ENCODE measurements at regions not wholly inside any gene's neighbourhood (a gene's known extent, or its start where the extent isn't known, plus 50 kb on each side); places are given as distances from the start of the nearest gene placed in this dataset.

GRCh38 chr12:77734214-77734883 lies 96.3 kb upstream of the NAV3 start:
- Histone ChIP-seq H3K23ac (ENCODE audit: insufficient read length, low read depth, low read length) (no peak overlapping the region), H2BK15ac (ENCODE audit: low read depth, low read length) (no peak overlapping the region)

More at GRCh38 chr12:77734214-77734883, 96.3 kb upstream of the NAV3 start:
- H3K4ac ChIP-seq (ENCODE audit: low read depth, low read length): no peak overlapping the region
- no peaks in the 10 kb centered on the region for H3K79me1 ChIP-seq (ENCODE audit: insufficient read depth, low read depth, low read length, poor library complexity, severe bottlenecking)
- no peak overlapping the region for H3K56ac ChIP-seq (ENCODE audit: insufficient read length, low read depth, low read length)
- no peak overlapping the region for H4K8ac ChIP-seq (replicated peaks; ENCODE audit: insufficient read length, low read depth, low read length)
- peaks cover 0 to 12% of the 10 kb centered on the region in 2 experiments; a peak in 3 of 5 replicates for H3K9me3 Mint-ChIP-seq
- H3K23me2 ChIP-seq (ENCODE audit: insufficient read length, low read depth, low read length, poor library complexity, severe bottlenecking): no peaks in the 10 kb centered on the region
- H3K36me3 Mint-ChIP-seq (ENCODE audit: insufficient read depth in 1 of 3, low read depth in 3 of 3): peaks cover 2 to 20% (median 3%) of the 10 kb centered on the region in 3 experiments; a peak in 4 of 7 replicates
- no peaks in the 10 kb centered on the region for H3K27me3 ChIP-seq (ENCODE audit: insufficient read depth, low read length)
- no CpG with 5 or more reads among the region's 4 CpGs for WGBS (ENCODE audit: extremely low coverage, insufficient read length, low lambda C conversion rate)
- H4K5ac ChIP-seq (ENCODE audit: insufficient read length, low read depth, low read length): no peak overlapping the region
- no peak overlapping the region for H2BK120ac ChIP-seq (ENCODE audit: low read depth, low read length, poor library complexity, severe bottlenecking)
- no peak overlapping the region for H2BK5ac ChIP-seq (ENCODE audit: insufficient read length, low read length)
- no peak overlapping the region for H3K9ac ChIP-seq (ENCODE audit: extremely low read depth, insufficient read length, low read length)
- H3K4me1 Mint-ChIP-seq: peaks cover 0 to 9% of the 10 kb centered on the region in 2 experiments
- no peak overlapping the region for H2AK5ac ChIP-seq (ENCODE audit: insufficient read length, low read length)
- H2AFZ ChIP-seq (ENCODE audit: low read length): no peak overlapping the region
- H3K27ac Mint-ChIP-seq: no peak overlapping the region
- H2BK20ac ChIP-seq (ENCODE audit: low read depth, low read length, poor library complexity, severe bottlenecking): no peak overlapping the region
- no peak overlapping the region for H3T11ph ChIP-seq (ENCODE audit: low read length)
- DNase-seq: no peak
- no peaks in the 10 kb centered on the region for H3K27me3 Mint-ChIP-seq (ENCODE audit: low read depth)
- no peak overlapping the region for H2BK12ac ChIP-seq (ENCODE audit: insufficient read length, low read depth, low read length)
- H3K9me3 ChIP-seq (ENCODE audit: control insufficient read depth, low read depth, low read length): no peaks in the 10 kb centered on the region
- H4K20me1 ChIP-seq (ENCODE audit: control insufficient read depth, insufficient read depth, insufficient read length): no peaks in the 10 kb centered on the region
- no peaks in the 10 kb centered on the region for H3K4me1 ChIP-seq (ENCODE audit: insufficient read depth, low read length)
- no peak overlapping the region for H3K4me2 ChIP-seq (ENCODE audit: insufficient read depth, insufficient read length, low read length)
- no peaks in the 10 kb centered on the region for H3K79me2 ChIP-seq (ENCODE audit: insufficient read depth, low read length)
- H4K91ac ChIP-seq (ENCODE audit: insufficient read length, low read depth, low read length): no peak overlapping the region
- no peak for TF ChIP-seq CTCF (conservative IDR thresholded peaks at IDR 0.05)
- no peak overlapping the region for H3K14ac ChIP-seq (ENCODE audit: insufficient read depth, low read length)
- H3K27ac ChIP-seq (ENCODE audit: insufficient read length, low read depth, low read length): no peak overlapping the region
- no peak overlapping the region for H3K18ac ChIP-seq (ENCODE audit: insufficient read length, low read depth, low read length)
- no peak overlapping the region for H3K4me3 Mint-ChIP-seq
